ENCODE measurements at regions not wholly inside any gene's neighbourhood (a gene's known extent, or its start where the extent isn't known, plus 50 kb on each side); places are given as distances from the start of the nearest gene placed in this dataset.
"Not testable (repeated sequence)": the region's sequence is repeated elsewhere in the genome, so short reads cannot be mapped to it uniquely, and the experiment has no call there.

DNA sequence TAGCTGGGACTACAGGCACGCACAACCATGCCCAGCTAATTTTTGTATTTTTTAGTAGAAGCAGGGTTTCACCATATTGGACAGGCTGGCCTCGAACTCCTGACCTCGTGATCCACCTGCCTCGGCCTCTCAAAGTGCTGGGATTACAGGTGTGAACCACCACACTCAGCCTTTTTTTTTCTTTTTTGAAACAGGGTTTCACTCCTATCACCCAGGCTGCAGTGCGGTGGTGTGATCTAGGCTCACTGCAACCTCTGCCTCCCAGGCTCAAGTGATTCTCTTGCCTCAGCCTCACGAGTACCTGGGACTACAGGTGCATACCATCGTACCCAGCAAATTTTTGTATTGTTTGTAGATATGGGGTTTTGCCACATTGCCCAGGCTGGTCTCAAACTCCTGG is 280.9 kb downstream of the GOLGA6L6 start:
- Mint-ChIP-seq H3K27me3 (ENCODE audit: low read depth) (peaks cover 36% of the 10 kb centered on the region), H3K36me3 (peaks cover 36% of the 10 kb centered on the region), H3K9me3 (peaks cover 33% of the 10 kb centered on the region)
- CTCF ChIA-PET; POLR2A ChIA-PET; H3K27ac Mint-ChIP-seq; ATAC-seq; DNase-seq (ENCODE audit: low spot score); H3K4me3 Mint-ChIP-seq; H3K4me1 Mint-ChIP-seq: not testable (repeated sequence)

- H3K4me1 Mint-ChIP-seq; CTCF ChIA-PET; ATAC-seq; H3K27ac Mint-ChIP-seq; DNase-seq (ENCODE audit: low spot score); POLR2A ChIA-PET; H3K4me3 Mint-ChIP-seq: not testable (repeated sequence)
- Mint-ChIP-seq H3K9me3 (peaks cover 37% of the 10 kb centered on the region), H3K27me3 (ENCODE audit: low read depth) (peaks cover 33% of the 10 kb centered on the region), H3K36me3 (peaks cover 36% of the 10 kb centered on the region)
These were observed 281.9 kb downstream of the GOLGA6L6 start for GRCh38 chr15:20259559-20260190.

DNA sequence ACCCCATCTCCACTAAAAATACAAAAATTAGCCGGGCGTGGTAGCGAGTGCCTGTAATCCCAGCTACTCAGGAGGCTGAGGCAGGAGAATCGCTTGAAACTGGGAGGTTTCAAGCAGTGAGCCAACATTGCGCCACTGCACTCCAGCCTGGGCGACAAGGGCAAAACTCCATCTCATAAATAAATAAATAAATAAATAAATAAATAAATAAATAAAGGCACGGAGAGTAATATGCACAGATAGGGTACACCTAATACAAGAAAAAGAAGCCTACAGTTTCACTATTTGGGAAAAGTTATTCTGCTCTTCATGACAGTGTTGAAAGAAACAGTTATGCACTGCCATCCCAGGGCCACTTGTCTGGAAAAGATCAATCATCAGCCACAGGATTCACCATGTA is 285.2 kb downstream of the GOLGA6L6 start:
- H3K4me3 Mint-ChIP-seq; H3K4me1 Mint-ChIP-seq; DNase-seq (ENCODE audit: low spot score); CTCF ChIA-PET; ATAC-seq; H3K27ac Mint-ChIP-seq; POLR2A ChIA-PET: not testable (repeated sequence)
- Mint-ChIP-seq H3K9me3 (peaks cover 60% of the 10 kb centered on the region), H3K36me3 (peaks cover 63% of the 10 kb centered on the region), H3K27me3 (ENCODE audit: low read depth) (peaks cover 44% of the 10 kb centered on the region)

GRCh38 chr15:20255641-20256040 is 286.0 kb downstream of the GOLGA6L6 start:
- H3K27ac Mint-ChIP-seq; ATAC-seq; H3K4me1 Mint-ChIP-seq; POLR2A ChIA-PET; DNase-seq (ENCODE audit: low spot score); CTCF ChIA-PET; H3K4me3 Mint-ChIP-seq: not testable (repeated sequence)
- Mint-ChIP-seq H3K9me3 (peaks cover 67% of the 10 kb centered on the region), H3K27me3 (ENCODE audit: low read depth) (peaks cover 41% of the 10 kb centered on the region), H3K36me3 (peaks cover 70% of the 10 kb centered on the region)

DNA sequence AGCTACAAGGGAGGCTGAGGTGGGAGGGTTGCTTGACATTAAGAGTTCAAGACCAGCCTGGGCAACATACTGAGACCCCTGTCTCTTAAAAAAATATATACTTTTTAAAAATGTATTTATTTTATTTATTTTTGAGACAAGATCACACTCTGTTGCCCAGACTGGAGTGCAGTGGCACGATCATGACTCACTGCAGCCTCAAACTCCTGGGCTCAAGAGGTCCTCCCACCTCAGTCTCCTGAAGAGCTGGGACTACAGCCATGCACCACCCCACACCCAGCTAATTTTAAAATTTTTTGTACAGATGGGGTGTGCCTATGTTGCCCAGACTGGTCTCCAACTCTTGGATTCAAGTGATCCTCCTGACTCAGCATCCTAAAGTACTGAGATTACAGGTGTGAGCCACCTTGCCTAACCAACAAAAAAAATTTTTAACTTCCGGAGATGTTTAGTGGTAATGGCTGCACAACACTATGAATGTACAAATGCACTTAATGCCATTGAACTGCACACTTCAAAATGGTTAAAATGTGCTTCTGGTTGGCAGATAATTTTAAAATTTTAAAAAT is 288.5 kb downstream of the GOLGA6L6 start:
- H3K27me3 Mint-ChIP-seq (ENCODE audit: low read depth): peaks cover 39% of the 10 kb centered on the region
- DNase-seq (ENCODE audit: low spot score); POLR2A ChIA-PET; H3K4me1 Mint-ChIP-seq; H3K4me3 Mint-ChIP-seq; CTCF ChIA-PET; H3K27ac Mint-ChIP-seq; ATAC-seq: not testable (repeated sequence)
- H3K9me3 Mint-ChIP-seq: peaks cover 71% of the 10 kb centered on the region
- H3K36me3 Mint-ChIP-seq: peaks cover 81% of the 10 kb centered on the region

GRCh38 chr15:20252040-20252439 is 289.6 kb downstream of the GOLGA6L6 start:
- H3K4me3 Mint-ChIP-seq; DNase-seq (ENCODE audit: low spot score); POLR2A ChIA-PET; CTCF ChIA-PET; H3K27ac Mint-ChIP-seq; ATAC-seq; H3K4me1 Mint-ChIP-seq: not testable (repeated sequence)
- Mint-ChIP-seq H3K9me3 (peaks cover 68% of the 10 kb centered on the region), H3K36me3 (peaks cover 76% of the 10 kb centered on the region), H3K27me3 (ENCODE audit: low read depth) (peaks cover 37% of the 10 kb centered on the region)

DNA sequence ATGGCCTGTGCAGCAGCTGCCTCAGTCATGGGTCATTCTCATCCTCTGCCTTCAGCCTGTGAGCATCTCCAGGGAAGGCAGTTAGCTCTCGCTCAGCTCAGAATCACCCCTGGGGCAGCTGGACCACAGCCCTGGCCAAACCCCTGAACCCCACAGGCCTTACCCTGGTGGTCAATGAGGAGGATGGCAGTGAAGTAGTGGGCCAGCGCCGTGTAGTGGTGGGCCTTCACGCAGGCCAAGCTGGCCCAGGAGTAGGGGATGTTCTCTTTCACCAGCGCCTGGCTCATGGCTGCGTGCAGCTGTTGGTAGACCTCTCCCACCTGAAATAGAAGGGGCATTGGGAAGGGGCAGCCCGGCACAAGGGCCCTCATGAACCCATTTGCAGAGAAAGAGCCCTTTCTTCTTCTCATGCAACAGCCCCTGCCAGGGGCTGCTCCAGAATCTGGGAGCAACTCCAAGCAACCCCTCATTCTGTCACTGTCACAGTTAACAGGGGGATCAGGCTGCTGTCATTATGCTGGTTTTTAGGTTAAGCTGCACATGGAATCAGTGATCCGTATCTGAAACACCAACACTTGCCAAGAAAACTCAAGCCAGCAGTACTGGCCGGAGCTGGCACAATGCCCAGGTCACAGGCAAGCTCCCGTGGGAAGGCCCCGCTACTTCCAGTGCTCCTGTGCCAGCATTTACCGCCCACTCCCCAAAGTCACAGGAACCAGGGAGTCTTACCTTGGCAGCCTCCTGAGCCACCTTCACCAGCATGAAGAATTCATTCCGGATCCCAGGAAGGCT is 290.2 kb downstream of the GOLGA6L6 start:
- CTCF ChIA-PET: not testable (repeated sequence)
- peaks cover 31% of the 10 kb centered on the region for H3K27me3 Mint-ChIP-seq (ENCODE audit: low read depth)

GRCh38 chr15:20250206-20250605 is 291.4 kb downstream of the GOLGA6L6 start:
- H3K4me3 Mint-ChIP-seq; H3K4me1 Mint-ChIP-seq; ATAC-seq; CTCF ChIA-PET; H3K27ac Mint-ChIP-seq; POLR2A ChIA-PET; DNase-seq (ENCODE audit: low spot score): not testable (repeated sequence)
- H3K36me3 Mint-ChIP-seq: peaks cover 62% of the 10 kb centered on the region
- peaks cover 56% of the 10 kb centered on the region for H3K9me3 Mint-ChIP-seq
- peaks cover 26% of the 10 kb centered on the region for H3K27me3 Mint-ChIP-seq (ENCODE audit: low read depth)

More for the DNA sequence above, 290.2 kb downstream of the GOLGA6L6 start:
- DNase-seq (ENCODE audit: low spot score); H3K4me1 Mint-ChIP-seq; POLR2A ChIA-PET; H3K27ac Mint-ChIP-seq; H3K4me3 Mint-ChIP-seq; ATAC-seq: not testable (repeated sequence)
- H3K36me3 Mint-ChIP-seq: peaks cover 70% of the 10 kb centered on the region
- peaks cover 61% of the 10 kb centered on the region for H3K9me3 Mint-ChIP-seq

GRCh38 chr15:20249677-20249970 is 292.0 kb downstream of the GOLGA6L6 start:
- POLR2A ChIA-PET; H3K4me1 Mint-ChIP-seq; DNase-seq (ENCODE audit: low spot score); H3K4me3 Mint-ChIP-seq; CTCF ChIA-PET; H3K27ac Mint-ChIP-seq; ATAC-seq: not testable (repeated sequence)
- H3K27me3 Mint-ChIP-seq (ENCODE audit: low read depth): peaks cover 26% of the 10 kb centered on the region
- peaks cover 59% of the 10 kb centered on the region for H3K36me3 Mint-ChIP-seq
- H3K9me3 Mint-ChIP-seq: peaks cover 53% of the 10 kb centered on the region

GRCh38 chr15:20248434-20248833 is 293.2 kb downstream of the GOLGA6L6 start:
- Mint-ChIP-seq H3K9me3 (peaks cover 46% of the 10 kb centered on the region), H3K27me3 (ENCODE audit: low read depth) (peaks cover 28% of the 10 kb centered on the region), H3K36me3 (peaks cover 51% of the 10 kb centered on the region)
- POLR2A ChIA-PET; H3K4me3 Mint-ChIP-seq; ATAC-seq; CTCF ChIA-PET; DNase-seq (ENCODE audit: low spot score); H3K27ac Mint-ChIP-seq; H3K4me1 Mint-ChIP-seq: not testable (repeated sequence)

DNA sequence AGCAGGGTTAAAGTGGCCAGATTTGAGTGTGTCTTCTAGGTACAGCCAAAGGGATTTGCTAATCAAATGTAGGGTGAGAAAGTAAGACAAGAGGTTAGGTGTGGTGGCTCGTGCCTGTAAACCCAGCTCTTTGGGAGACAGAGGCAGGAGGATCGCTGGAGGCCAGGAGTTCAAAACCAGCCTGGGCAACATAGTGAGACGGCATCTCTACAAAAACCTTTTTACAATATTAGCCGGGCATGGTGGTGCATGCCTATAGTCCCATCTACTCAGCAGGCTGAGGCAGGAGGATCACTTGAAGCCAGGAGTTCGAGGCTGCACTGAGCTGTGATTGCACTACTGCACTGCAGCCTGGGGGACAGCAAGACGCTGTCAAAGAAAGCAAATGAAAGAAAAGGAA is 294.5 kb downstream of the GOLGA6L6 start:
- peaks cover 21% of the 10 kb centered on the region for H3K27me3 Mint-ChIP-seq (ENCODE audit: low read depth)
- H3K9me3 Mint-ChIP-seq: peaks cover 46% of the 10 kb centered on the region
- CTCF ChIA-PET; H3K27ac Mint-ChIP-seq; ATAC-seq; POLR2A ChIA-PET; H3K4me3 Mint-ChIP-seq; H3K4me1 Mint-ChIP-seq; DNase-seq (ENCODE audit: low spot score): not testable (repeated sequence)
- peaks cover 50% of the 10 kb centered on the region for H3K36me3 Mint-ChIP-seq

- peaks cover 47% of the 10 kb centered on the region for H3K36me3 Mint-ChIP-seq
- H3K27ac Mint-ChIP-seq; CTCF ChIA-PET; POLR2A ChIA-PET; H3K4me1 Mint-ChIP-seq; ATAC-seq; H3K4me3 Mint-ChIP-seq; DNase-seq (ENCODE audit: low spot score): not testable (repeated sequence)
- H3K27me3 Mint-ChIP-seq (ENCODE audit: low read depth): peaks cover 18% of the 10 kb centered on the region
- H3K9me3 Mint-ChIP-seq: peaks cover 41% of the 10 kb centered on the region
These were observed 295.0 kb downstream of the GOLGA6L6 start for GRCh38 chr15:20246624-20247023.
